Neural progenitor cell (in vitro differentiated cells): ENCODE measurements at regions not wholly inside any gene's neighbourhood (a gene's known extent, or its start where the extent isn't known, plus 50 kb on each side); places are given as distances from the start of the nearest gene placed in this dataset.

Experiments
- EZH2 ChIP-seq: fragments of 200-600 bp; sonication (generic); IDR thresholded peaks from 2 replicates; pipeline ENCODE4 v1.6.1; 2017; ENCODE audit warnings: antibody characterized with exemption, mild to moderate bottlenecking, moderate library complexity
- TF ChIP-seq, protein P1 (sequence below): fragments of 200-600 bp; sonication (generic); IDR thresholded peaks from 2 replicates; pipeline ENCODE4 v1.5.1; 2017; ENCODE audit warnings: antibody characterized with exemption, mild to moderate bottlenecking

DNA sequence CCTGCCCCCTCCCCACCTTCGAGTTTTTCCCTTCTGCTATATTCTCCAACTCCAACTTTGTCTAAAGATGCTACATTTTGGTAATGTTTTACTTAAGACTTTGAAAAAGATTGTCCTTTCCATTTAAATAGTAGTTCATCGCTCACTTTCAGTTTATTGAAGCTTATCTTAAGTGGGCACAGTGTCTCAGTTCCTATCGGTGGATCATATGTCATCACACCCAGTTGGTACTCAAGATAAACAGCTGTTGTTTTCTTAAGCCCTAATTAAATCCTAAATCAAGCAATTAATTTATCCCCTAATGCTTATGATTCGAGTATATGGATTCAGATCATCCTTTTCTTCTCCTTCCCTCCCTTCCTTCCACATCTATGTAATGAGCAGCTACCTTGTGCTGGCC is 210.7 kb downstream of the TLE3 start:
- no peak for TF ChIP-seq EZH2
- TF ChIP-seq, protein P1, sequence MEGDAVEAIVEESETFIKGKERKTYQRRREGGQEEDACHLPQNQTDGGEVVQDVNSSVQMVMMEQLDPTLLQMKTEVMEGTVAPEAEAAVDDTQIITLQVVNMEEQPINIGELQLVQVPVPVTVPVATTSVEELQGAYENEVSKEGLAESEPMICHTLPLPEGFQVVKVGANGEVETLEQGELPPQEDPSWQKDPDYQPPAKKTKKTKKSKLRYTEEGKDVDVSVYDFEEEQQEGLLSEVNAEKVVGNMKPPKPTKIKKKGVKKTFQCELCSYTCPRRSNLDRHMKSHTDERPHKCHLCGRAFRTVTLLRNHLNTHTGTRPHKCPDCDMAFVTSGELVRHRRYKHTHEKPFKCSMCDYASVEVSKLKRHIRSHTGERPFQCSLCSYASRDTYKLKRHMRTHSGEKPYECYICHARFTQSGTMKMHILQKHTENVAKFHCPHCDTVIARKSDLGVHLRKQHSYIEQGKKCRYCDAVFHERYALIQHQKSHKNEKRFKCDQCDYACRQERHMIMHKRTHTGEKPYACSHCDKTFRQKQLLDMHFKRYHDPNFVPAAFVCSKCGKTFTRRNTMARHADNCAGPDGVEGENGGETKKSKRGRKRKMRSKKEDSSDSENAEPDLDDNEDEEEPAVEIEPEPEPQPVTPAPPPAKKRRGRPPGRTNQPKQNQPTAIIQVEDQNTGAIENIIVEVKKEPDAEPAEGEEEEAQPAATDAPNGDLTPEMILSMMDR: no peak
